NCI-H510A treated with DMSO at 0.1 percent for 48 hours (cell line): ENCODE measurements at regions not wholly inside any gene's neighbourhood (a gene's known extent, or its start where the extent isn't known, plus 50 kb on each side); places are given as distances from the start of the nearest gene placed in this dataset.
"Not testable (repeated sequence)": the region's sequence is repeated elsewhere in the genome, so short reads cannot be mapped to it uniquely, and the experiment has no call there.

Experiments
- DNase-seq: peaks from one replicate; lab custom pipeline; 2025; lab: John Stamatoyannopoulos, UW

DNA sequence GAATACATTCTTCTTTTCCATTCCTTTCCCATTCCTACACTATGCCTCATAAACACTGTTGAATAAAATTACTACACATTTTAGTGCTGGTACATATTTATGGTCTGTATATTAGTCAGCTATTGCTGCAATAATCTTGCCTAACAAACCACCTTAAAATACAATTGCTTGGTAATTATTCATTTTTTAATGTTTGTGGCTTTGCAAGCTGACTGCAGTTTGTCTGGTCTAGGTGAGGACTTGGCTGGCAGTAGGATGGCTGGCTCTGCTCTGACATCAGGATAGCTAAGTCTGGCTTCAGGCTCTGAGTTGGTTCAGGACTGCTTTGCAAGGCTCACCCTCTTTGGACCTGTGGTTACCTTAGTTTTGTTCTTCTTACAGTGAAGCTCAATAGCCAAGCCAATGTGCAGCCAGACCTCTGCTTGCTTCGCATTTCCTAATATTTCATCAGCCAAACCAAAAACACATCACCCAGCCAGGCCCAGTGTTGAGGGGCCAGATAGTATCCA, 913.4 kb upstream of the RAG2 start:
- no peak for DNase-seq

DNA sequence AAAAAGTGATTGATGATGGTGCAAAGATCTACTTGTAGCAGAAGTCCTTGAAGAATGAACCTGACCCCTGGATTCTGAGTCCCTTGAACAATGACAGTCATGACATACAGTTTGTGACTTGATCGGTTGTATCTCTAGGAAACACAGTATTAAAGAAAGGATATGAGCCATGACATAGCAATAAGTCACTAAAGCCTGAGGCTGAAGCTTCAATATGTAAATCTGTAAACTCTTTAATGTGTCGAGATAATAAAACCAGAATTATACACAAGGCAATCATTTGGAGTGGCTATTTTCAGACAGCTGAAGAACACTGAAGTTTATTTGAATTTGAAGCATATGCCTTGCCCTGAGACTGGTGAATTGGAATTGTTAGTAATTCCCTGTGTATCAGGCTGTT, 911.5 kb upstream of the RAG2 start:
- DNase-seq: no peak

DNA sequence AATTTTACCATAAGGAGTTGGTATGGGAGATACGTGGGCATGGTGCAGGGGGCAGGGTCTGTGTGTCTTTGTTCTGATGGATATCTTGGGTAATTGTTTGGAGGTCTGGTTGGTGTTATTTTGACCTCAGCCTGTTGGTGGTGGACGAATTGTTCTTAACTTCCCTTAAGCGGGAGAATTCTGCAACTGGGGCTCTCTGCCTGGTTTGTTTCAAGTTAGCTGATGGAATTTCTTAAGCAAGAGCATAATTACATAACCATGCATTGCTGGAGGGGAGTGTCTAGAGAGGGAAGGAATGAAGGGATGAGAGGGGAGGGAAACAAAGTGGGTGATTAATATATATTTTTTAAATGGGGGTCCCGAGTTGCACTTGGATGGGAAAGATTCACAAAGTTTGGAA, 908.5 kb upstream of the RAG2 start:
- no peak for DNase-seq

DNA sequence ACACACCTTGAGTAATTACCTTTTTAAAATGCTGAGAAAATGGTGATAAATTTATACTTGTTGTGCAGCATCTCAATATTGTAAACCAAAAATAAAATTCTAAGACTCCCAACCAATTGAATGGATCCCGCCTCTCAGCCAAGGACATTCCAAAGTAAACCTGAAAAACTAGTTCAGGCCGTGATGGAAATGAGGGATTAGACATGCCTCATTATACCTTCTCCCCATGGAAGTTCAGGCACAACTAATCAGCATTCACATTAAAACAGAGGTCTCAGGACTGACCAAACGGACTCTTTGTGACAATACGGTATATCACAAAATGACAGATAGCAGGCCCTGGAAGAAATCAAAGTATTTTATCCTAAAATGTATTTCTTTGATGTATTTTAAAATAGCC, 907.4 kb upstream of the RAG2 start:
- no peak for DNase-seq

DNA sequence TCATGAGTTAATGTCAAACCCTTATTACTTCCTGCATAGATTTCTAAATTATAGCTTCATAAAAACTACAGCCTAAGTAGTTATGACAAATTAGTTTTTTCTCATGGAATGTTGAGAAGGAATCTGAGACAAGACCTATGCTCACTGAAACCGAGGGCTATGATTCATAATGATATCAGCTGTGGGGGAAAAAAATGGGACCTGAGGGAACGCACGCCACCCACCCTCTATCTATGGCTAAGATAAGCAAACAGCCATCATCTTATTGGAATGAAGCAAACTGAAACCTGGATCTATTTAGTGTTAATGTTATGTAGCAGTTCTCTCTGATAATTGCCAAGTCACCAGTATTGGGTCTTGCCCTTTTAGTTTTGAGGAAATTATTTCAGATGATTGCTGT, 906.9 kb upstream of the RAG2 start:
- no peak for DNase-seq

DNA sequence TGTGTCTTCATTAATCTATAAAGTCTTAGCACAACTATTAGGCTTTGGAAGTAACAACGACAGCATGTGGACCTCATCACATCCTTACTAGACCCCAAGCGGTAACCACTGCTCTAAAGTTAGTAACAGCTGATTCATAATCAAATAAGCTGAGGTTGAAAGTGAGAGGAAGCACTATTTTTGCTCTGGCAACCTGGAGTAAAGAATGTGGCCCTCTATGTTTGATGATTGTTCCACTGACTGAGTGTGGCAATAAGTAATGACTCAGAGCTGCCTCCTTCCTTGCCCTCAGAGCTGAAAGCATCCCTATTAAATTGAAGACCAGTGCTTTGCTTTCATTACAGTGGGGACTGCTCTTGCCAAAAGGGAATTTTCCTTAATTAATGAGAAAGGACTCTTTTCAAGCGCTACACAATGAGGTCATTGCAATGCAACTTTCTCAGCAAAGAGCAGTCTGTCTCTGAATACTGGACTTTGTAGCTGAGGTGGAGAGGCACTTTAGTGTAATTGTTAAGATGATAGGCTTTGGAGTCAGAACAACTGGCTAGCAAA, 906.1 kb upstream of the RAG2 start:
- DNase-seq: no peak

DNA sequence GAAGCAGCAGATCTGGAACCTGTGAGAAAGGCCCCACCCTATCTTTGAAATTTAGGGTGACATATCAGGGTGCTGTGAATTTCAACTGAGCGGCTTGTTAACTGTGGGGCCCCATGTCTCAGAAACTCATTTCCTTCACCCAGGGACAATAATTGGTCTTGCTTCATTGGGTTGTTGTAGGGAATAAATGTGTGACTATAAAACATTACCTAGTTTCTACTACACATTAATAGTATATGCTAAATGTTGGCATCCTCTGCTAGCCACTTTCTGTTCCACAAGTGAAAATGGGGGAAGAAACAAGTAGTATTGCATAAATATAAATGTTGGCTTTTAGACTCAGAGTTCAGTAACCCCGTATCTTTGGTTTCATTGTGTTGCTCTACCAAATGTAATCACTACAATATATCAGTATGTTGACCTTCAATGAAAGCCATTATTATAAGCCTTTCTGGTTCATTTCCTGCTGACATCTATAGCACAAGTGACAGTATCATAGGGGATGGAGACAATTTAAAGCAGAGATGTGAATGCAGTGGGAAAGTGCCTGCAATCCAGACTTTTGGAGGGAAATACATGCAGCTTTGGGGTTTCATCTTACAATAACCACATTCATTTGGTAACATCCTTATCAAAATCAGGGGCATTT, 905.5 kb upstream of the RAG2 start:
- no peak for DNase-seq

DNA sequence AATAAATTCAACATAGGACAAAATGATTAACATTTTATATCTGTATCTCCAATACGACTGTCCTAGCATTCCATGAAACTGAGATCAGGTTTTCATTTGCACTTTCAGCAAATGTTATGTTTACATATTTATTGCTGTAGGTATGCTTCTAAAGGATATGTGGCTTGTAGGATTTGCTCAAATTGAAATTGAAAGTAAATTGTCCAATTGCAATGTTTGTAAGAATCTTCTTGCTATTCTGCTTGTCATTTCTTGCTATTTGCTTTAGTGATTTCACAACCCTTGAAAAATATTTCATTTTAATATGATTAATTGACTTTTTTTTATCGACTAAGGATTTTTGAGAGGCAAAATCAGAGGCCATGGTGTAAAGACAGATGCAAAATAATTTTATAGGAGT, 904.2 kb upstream of the RAG2 start:
- no peak for DNase-seq

DNA sequence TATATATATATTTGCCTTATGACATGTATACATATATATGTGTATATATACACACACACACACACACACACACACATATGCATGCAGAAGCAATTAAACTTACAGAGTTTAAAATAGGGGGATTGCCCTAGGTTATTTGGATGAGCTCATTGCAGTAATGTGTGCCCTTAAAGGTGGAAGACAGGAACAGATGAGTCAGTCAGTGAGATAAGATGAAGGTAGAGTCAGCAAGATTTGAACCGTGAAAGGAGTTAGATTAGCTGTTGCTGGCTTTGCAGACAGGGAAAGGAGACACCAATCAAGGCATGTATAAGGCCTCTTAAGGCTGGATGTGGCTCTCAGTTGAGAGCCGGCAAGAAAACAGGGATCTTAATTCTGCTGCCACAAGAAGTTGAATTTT, 902.4 kb upstream of the RAG2 start:
- DNase-seq: no peak

DNA sequence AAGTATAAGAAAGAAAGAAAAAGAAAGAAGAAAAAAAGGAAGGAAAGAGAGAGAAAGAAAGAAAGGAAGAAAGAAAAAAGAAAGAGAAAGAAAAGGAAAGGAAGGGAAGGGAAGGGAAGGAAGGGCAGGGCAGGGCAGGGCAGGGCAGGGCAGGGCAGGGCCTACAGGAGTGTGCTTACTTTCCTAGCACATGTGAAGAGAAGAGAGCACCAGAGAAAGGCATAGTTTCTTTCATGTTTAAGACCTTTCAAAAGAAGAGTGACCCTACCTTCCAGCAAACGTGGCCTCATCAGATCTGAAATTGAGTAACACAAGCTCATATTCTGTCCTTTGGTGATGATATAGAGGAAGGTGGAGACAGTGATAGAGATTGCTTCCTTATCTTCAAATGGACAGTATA, 899.3 kb upstream of the RAG2 start:
- no peak for DNase-seq

DNA sequence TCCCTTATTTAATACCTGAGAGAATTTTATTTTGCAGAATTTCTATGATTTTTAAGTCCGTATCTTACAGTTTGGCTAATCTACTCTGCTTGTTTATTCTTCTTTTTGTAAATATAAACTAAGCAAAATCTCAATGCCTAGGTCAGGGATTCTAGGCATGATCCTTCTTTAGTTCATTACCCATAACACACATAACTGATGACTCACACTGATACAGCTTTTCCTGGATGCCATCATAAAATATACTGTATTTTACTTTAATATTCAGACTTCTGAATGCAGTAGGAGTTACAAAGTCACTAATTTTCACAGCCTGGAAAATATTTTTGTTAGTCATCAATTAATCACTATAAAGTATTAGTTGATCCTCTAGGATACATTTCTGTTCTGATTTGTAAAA, 898.2 kb upstream of the RAG2 start:
- DNase-seq: no peak

DNA sequence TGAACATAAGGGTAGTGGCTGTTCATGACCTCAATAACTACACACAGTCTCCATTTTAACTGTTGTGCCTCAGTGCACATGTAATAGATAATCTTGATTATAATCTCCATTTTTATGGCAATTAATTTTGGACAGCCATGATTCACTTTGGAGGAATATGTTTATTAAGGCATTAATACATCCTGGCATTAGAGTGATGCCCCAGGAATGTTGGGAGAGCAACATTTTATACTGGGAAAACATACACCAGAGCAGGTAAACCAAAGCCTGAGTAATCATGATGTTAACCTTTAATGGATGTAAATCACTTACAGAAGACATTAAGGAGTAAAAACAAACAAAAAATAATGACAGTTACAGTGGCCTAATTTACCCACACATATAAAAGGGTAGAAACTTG, 886.3 kb upstream of the RAG2 start:
- no peak for DNase-seq

DNA sequence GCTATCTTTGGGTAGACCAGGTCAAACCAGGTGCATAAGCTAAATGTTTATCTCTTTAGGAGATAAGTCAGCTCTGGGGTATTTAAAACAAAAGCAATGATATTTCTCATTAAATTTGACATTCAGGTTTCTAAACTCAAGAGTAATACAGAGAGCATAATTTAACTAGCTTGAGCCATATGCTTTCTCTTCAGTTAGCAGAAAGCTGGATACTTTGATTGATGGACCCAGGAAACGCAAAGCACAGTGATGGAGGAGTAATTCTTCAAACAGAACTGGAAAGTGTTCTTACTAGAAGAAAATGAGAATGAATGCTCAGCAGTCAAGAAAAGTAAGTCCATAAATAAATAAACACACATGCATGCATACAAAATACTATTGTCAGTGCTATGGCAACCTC, 885.7 kb upstream of the RAG2 start:
- DNase-seq: no peak

DNA sequence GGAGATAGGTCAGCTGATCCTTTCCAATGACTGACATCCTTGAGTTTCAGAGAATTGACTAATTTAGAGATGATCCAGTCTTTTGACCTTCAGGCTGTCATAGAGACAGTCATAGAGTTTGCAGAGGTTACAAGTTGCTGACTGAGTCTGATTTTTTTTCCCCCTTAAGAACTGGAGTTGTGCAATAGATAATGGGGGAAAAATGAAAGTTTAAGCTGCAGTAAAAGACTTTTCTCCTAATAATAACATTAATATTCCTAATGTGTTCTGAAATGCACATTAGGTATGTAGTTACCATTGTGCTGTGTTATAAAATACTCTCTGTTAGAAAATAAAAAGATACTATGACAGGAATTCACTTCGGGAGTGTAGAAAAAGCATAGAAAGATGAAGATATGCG, 876.9 kb upstream of the RAG2 start:
- DNase-seq: no peak

DNA sequence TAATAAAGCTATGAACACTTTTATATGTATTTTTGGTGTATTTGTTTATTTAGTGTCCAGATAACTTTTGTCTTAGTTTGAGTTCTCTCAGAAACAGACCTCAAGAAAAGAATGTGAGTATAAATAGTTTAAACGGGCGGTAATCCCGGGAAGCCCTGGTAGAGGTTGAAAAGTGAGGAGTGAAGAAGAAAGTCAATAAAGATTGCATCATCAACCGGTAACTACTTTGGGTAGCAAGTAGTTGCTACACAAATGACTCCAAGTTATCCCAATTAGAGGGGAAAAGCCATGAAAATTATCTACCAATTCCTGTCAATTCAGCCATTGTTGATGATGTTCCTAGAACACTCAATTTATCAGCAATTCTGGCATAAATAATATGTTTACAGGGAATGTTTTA, 870.3 kb upstream of the RAG2 start:
- DNase-seq: no peak

DNA sequence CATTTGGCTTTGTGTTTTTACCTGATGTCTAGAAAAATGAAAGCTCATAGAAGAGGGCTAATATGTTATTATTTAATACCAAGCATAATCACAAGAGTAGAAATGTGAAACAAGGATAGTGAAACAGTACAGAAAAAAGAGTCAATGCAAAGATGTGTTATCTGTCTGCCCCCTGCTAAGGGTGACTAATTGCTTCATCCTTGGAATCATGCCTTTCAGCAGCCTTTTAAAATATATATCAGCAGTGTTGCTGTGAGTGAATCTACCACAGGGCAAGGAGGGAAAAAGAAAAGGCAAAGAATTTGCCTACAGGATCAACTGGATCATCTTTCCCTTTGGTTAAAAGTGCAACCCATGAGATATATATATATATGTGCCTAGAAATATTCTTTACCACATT, 867.2 kb upstream of the RAG2 start:
- DNase-seq: no peak

DNA sequence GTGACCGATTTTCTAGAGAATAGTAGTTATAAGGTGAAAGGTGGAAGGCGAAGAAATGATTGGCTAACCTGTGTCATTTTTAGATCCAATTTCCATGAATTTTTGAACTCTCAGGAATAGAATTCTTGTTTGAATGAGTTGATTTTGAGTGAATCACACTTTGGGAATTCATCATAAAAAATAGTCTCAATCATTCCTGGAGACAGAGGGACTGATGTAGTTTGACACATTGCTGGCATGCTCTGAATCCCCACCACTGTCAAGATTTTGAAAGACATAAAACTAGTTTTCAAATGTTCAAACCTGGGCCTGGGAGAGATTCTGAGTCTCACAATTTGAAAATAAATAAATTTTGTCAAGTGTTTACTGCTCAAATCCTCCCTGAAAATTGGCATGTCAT, 861.4 kb upstream of the RAG2 start:
- no peak for DNase-seq

DNA sequence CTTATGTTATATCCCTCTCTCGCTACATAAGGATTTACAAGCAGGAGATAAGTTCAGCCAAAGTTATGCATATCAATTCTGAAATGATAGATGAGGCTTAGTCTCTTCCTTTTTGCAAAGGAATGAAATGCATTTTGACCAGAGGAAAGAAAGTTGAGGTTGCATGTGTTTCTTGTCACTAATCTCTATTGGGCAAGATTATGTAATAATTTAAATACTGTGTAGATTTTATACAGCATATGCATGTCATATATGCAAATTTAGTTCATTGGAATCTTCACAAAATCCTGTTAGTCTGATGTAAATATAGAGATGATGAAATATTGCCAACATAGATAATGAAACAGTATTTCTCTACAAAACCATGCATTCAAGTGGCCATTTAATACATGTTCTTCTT, 858.7 kb upstream of the RAG2 start:
- no peak for DNase-seq

DNA sequence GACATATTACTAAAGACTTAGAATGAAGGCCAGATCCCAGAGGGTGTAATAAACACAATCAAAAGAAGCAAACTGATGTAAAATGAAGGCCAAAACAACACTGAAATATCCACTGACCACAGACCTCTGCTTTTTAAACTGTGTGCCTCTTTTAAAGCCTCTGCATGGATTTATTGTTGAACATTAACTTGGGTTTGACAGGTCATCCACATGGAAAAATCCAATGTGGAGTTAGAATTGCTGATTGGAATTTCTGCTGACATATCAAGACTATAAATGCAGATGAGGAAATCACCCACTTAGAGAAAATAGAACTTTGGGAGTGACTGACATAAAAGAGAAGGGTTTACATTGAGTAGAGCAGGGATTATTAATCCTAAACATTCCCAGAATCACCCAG, 853.9 kb upstream of the RAG2 start:
- no peak for DNase-seq

DNA sequence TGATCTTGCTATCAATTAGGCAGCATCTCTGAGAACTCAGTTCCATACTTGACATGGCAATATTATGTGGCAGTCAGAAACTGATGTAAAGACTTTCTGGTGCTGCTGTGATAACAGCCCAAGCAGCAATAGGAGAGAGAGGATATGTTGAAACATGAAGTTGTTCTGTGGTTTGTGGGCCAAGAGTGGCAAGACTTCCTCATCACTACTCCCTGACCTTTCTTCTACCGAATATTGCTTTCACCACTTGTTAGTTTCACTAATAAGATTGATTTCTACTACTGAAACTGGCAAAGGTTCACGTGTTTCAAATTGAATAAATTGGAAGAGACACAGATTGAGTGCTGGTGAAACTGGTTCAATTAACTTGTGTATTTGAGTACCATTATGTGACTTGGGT, 852.6 kb upstream of the RAG2 start:
- DNase-seq: no peak

DNA sequence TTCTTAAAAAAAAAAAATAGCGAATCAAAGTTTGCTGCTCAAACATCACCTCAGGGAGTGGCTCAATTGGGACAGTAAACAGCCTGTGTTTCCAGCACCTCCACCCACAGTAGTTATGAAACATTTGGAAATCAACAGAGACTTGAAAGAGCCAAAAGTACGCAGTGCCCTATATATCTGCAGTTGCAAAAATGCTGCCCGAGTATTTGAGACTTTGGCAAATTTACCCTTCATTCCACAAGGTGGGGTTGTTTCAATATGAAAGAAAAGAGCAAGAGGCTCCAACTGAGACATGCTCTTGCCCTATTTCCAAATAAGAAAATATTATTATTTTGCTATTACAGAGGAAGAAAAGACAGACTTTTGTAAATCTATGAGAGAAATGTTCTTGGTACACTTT, 851.1 kb upstream of the RAG2 start:
- peak; percentile 1 for DNase-seq

DNA sequence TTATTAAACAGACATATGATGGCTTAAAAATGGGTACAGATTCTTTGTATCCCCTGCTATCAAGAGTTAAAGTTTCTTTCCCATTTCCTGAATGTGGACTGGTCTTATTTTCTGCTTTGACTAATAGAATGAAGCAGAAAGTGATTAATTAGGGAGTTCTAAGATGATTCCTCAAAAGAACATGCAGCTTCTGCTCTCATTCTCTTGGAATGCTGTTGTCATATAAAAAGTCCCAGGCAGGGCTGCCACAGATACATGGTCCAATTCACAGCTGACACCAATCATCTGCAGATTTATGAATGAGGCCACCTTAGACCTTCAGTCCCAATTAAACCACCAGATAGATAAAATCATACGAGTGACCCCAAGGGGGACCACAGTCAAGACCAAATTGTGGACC, 844.5 kb upstream of the RAG2 start:
- no peak for DNase-seq

DNA sequence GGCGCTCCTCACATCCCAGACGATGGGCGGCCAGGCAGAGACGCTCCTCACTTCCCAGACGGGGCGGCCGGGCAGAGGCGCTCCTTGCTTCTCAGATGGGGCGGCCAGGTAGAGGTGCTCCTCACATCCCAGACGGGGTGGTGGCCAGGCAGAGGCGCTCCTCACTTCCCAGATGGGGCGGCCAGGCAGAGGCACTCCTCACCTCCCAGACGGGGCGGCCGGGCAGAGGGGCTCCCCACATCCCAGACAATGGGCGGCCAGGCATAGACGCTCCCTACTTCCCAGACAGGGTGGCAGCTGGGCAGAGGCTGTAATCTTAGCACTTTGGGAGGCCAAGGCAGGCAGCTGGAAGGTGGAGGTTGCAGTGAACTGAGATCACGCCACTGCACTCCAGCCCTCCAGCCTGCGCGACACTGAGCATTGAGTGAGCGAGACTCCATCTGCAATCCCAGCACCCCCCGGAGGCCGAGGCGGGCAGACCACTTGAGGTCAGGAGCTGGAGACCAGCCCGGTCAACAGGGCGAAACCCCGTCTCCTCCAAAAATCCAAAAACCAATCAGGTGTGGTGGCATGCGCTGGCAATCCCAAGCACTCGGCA, 833.7 kb upstream of the RAG2 start:
- not testable (repeated sequence) for DNase-seq
